ENCODE measurements at regions not wholly inside any gene's neighbourhood (a gene's known extent, or its start where the extent isn't known, plus 50 kb on each side); places are given as distances from the start of the nearest gene placed in this dataset.

DNA sequence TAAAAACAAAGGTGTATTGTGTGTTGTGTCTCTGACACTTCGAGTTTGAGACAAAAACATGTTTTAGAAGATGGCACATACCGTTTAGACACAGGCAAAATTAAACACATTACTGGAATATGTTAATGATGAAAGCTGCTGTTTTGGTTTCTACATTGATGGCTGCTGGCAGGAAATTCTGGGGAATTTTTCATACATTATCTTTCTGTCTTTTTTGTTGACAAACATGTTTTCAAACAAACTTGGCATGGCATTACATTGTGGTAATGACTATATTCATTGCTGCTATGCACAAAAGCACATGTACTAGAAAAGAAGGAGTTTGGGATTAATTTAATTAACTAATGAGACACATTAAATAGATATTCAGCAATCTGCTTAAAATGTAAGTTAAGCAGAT lies 1187.6 kb downstream of the OLFM4 start:
- TF ChIP-seq ZNF565 (CRISPR knock-in tag; conservative IDR thresholded peaks at IDR 0.05; ENCODE audit: low read depth) (no peak), ESRRG (CRISPR knock-in tag; IDR thresholded peaks at IDR 0.05) (no peak)
